MM.1S (cell line): ENCODE measurements at regions not wholly inside any gene's neighbourhood (a gene's known extent, or its start where the extent isn't known, plus 50 kb on each side); places are given as distances from the start of the nearest gene placed in this dataset.

ENCODE experiments used
- DNase-seq: peaks from one replicate; pipeline ENCODE4 v3.0.0-alpha.2; 2015
- H2AFZ ChIP-seq: fragments of 300-600 bp; sonication (generic); 2 replicates; pipeline ENCODE4 v1.6.0; 2016; ENCODE audit warnings: antibody characterized with exemption, low read length
- H3F3A ChIP-seq: fragments of 300-600 bp; sonication (generic); 2 replicates; pipeline ENCODE4 v1.6.1; 2016; ENCODE audit warnings: mild to moderate bottlenecking, antibody characterized with exemption, low read length, moderate library complexity, mixed read lengths; ENCODE audit not compliant: insufficient read depth
- H3K27ac ChIP-seq: fragments of 300-600 bp; sonication (generic); 2 replicates; pipeline ENCODE4 v1.5.1; 2016; ENCODE audit warnings: mild to moderate bottlenecking, low read length
- H3K27me3 ChIP-seq: fragments of 300-600 bp; sonication (generic); replicated peaks from 2 replicates; pipeline ENCODE4 v1.6.0; 2016; ENCODE audit warnings: low read length; ENCODE audit not compliant: insufficient read depth
- H3K36me3 ChIP-seq: fragments of 300-600 bp; sonication (generic); replicated peaks from 2 replicates; pipeline ENCODE4 v1.6.1; 2016; ENCODE audit warnings: mild to moderate bottlenecking, low read length, mixed read lengths; ENCODE audit not compliant: insufficient read depth
- H3K4me1 ChIP-seq: fragments of 300-600 bp; sonication (generic); 2 replicates; pipeline ENCODE4 v1.6.1; 2016; ENCODE audit warnings: low read length, mixed read lengths
- H3K4me2 ChIP-seq: fragments of 300-600 bp; sonication (generic); 2 replicates; pipeline ENCODE4 v1.6.0; 2016; ENCODE audit warnings: low read depth, low read length
- H3K4me3 ChIP-seq: fragments of 300-600 bp; sonication (generic); 2 replicates; pipeline ENCODE4 v1.5.1; 2016; ENCODE audit warnings: low read length, mixed read lengths
- H3K79me2 ChIP-seq: fragments of 300-600 bp; sonication (generic); 2 replicates; pipeline ENCODE4 v1.6.1; 2016; ENCODE audit warnings: mixed run types, low read length, mixed read lengths
- H3K9ac ChIP-seq: fragments of 300-600 bp; sonication (generic); 2 replicates; pipeline ENCODE4 v1.6.1; 2016; ENCODE audit warnings: low read length, mixed read lengths
- H3K9me2 ChIP-seq: fragments of 300-600 bp; sonication (generic); replicated peaks from 2 replicates; pipeline ENCODE4 v1.6.1; 2016; ENCODE audit warnings: mild to moderate bottlenecking, low read length, mixed read lengths; ENCODE audit not compliant: insufficient read depth
- H3K9me3 ChIP-seq: fragments of 300-600 bp; sonication (generic); replicated peaks from 2 replicates; pipeline ENCODE4 v1.6.1; 2016; ENCODE audit warnings: mild to moderate bottlenecking, low read length, mixed read lengths; ENCODE audit not compliant: insufficient read depth
- H4K20me1 ChIP-seq: fragments of 300-600 bp; sonication (generic); 2 replicates; pipeline ENCODE4 v1.6.1; 2016; ENCODE audit warnings: mild to moderate bottlenecking, low read length, moderate library complexity, mixed read lengths; ENCODE audit not compliant: insufficient read depth
- CTCF ChIP-seq: fragments of 300-600 bp; sonication (generic); IDR thresholded peaks from 2 replicates; pipeline ENCODE4 v1.5.1; 2016; ENCODE audit warnings: antibody characterized with exemption, low read length, mixed read lengths
- EZH2 ChIP-seq: fragments of 300-600 bp; sonication (generic); optimal IDR thresholded peaks from 2 replicates; pipeline ENCODE3; 2017; ENCODE audit warnings: low read depth, mild to moderate bottlenecking, antibody characterized with exemption, low read length, mixed read lengths
- EZH2phosphoT487 ChIP-seq: fragments of 300-600 bp; sonication (generic); IDR thresholded peaks from 2 replicates; pipeline ENCODE4 v1.6.1; 2018; ENCODE audit warnings: antibody characterized with exemption, low read length

GRCh38 chr6:159443417-159443920 lies 249.6 kb downstream of the SOD2 start:
- Histone ChIP-seq H3K9me2 (no peaks in the 10 kb centered on the region), H3K27me3 (no peaks in the 10 kb centered on the region), H3K9me3 (no peaks in the 10 kb centered on the region), H4K20me1 (no peaks in the 10 kb centered on the region), H3F3A (no peaks in the 10 kb centered on the region), H3K79me2 (no peaks in the 10 kb centered on the region), H3K4me2 (no peak overlapping the region), H2AFZ (no peak overlapping the region), H3K27ac (no peak overlapping the region), H3K36me3 (no peaks in the 10 kb centered on the region), H3K4me3 (no peak overlapping the region), H3K9ac (no peak overlapping the region), H3K4me1 (no peaks in the 10 kb centered on the region)
- no peak for DNase-seq
- TF ChIP-seq EZH2 (no peak), EZH2phosphoT487 (no peak), CTCF (no peak)

DNA sequence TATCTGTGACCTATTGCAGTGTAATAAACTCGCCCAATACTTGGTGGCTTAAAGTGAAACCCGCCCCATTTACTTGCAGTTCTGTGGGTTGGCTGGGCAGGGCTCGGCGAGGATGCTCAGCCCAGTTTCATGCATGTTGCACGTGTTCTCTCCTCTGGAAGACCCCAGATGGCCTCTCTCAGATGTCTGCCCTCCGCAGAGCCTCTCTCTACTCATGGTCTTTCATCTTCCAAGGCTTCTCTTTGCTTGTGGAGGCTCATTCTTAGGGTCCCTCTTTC lies 251.4 kb downstream of the SOD2 start:
- no peak overlapping the region for H3K4me2 ChIP-seq
- TF ChIP-seq EZH2 (no peak), EZH2phosphoT487 (no peak), CTCF (no peak)
- H3K36me3 ChIP-seq, result no peaks in the 10 kb centered on the region
- no peaks in the 10 kb centered on the region for H3K4me1 ChIP-seq
- no peak overlapping the region for H3K4me3 ChIP-seq
- no peaks in the 10 kb centered on the region for H3K9me3 ChIP-seq
- H2AFZ ChIP-seq, result no peak overlapping the region
- H3F3A ChIP-seq, result no peaks in the 10 kb centered on the region
- H3K27me3 ChIP-seq, result no peaks in the 10 kb centered on the region
- H3K79me2 ChIP-seq, result no peaks in the 10 kb centered on the region
- no peak for DNase-seq
- H3K9ac ChIP-seq, result no peak overlapping the region
- H3K9me2 ChIP-seq, result no peaks in the 10 kb centered on the region
- H3K27ac ChIP-seq, result no peak overlapping the region
- no peaks in the 10 kb centered on the region for H4K20me1 ChIP-seq

- Histone ChIP-seq H3K9ac (no peak overlapping the region), H3K27me3 (no peaks in the 10 kb centered on the region), H3F3A (no peaks in the 10 kb centered on the region), H3K36me3 (no peaks in the 10 kb centered on the region), H3K4me3 (no peak overlapping the region), H3K4me2 (no peak overlapping the region), H2AFZ (no peak overlapping the region), H3K79me2 (no peaks in the 10 kb centered on the region), H3K4me1 (no peaks in the 10 kb centered on the region), H3K9me2 (no peaks in the 10 kb centered on the region), H4K20me1 (no peaks in the 10 kb centered on the region), H3K9me3 (no peaks in the 10 kb centered on the region), H3K27ac (no peak overlapping the region)
- no peak for DNase-seq
- TF ChIP-seq EZH2, result no peak
- no peak for TF ChIP-seq EZH2phosphoT487
- no peak for TF ChIP-seq CTCF
Measured at GRCh38 chr6:159440911-159441703, 251.9 kb downstream of the SOD2 start.
